NK-92 treated with Interleukin-12 subunit alpha and Interleukin-12 subunit beta, amount 100 ng/mL, for 24 hours (cell line): ENCODE measurements at regions not wholly inside any gene's neighbourhood (a gene's known extent, or its start where the extent isn't known, plus 50 kb on each side); places are given as distances from the start of the nearest gene placed in this dataset.
"Not testable (repeated sequence)": the region's sequence is repeated elsewhere in the genome, so short reads cannot be mapped to it uniquely, and the experiment has no call there.

Experiments
- DNase-seq: peaks from one replicate; lab custom pipeline; 2025; lab: John Stamatoyannopoulos, UW

DNA sequence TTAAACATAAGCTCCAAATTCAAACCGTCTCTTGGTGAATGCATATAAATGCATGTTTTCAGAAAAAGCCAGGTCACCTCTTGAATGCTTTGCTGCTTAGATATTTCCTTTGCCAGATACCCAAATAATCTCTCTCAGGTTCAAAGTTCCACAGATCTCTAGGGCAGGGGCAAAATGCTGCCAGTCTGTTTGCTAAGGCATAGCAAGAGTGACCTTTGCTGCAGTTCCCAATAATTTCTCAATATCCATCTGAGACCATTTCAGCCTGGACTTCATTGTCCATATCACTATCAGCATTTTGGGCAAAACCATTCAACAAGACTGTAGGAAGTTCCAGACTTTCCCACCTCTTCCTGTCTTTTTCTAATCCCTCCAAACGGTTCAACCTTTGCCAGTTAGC lies 1006.2 kb upstream of the KCND2 start:
- not testable (repeated sequence) for DNase-seq

DNA sequence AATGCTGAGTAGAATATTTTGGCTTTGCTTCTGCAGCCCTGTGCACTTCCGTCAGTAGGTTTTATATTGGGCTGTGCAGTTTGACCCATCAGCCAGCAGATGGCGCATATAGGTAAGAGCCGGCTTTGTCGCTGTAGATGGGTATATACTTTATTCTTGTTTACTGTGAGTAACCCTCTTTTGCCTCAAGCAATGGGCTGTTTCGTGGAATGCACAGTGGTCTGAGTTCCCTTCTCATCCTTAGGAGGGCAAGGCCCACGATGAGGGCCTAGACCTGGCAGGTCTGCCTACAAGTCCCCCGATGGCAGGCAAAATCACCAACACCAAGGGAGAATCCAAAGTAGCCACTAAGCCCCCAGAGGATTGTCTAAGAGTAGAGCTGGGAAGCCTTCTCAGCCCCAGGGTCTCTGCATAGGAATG lies 1002.9 kb upstream of the KCND2 start:
- DNase-seq, result peak; percentile 37

DNA sequence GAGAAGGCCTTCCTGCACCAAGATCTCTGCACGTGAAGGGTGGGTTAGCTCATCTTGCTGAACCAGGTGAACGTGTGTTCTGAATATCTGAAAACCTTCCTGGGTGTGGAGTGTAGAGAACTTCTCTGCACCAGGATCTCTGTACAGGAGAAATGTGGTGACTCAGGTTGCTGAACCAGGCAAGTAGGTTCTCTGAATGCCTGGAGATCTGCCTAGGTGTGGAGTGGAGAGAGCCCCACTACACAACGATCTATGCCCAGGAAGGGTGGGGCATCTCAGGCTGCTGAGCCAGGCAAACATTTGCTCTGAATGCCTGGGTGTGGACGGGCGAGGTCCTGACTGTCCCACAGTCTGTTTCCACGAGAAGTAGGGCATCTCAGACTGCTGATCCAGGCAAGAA lies 1002.3 kb upstream of the KCND2 start:
- DNase-seq, result no peak

DNA sequence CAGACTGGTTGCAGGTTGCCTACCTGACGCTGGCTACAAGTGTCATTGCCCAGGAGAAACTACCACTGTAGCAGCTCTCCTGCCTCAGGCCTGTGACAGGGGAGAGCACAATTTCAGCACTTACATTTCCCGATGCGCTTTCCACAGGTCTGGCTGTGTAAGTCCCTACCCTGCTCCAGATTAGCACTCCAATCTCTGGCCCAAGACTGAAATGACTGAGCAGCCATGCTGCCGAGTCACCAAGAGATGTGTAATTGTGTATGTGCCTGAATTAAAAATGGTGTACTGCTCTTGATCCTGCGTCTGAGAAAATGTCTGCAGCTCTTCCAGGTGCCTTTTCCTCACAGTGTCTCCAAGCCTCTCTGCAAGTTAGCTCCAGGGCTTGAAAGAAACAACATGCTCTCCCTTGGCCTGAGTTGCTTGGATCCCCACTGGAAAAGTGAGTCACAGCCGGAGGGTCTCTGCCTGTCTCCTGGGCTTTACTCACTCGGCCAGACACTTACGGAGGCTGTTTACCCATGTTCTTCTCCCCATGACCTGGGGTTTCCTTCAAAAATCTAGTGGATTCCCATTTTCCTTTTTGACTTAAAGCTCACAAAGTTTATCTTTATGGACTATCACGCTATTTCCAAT lies 1001.7 kb upstream of the KCND2 start:
- DNase-seq, result no peak

DNA sequence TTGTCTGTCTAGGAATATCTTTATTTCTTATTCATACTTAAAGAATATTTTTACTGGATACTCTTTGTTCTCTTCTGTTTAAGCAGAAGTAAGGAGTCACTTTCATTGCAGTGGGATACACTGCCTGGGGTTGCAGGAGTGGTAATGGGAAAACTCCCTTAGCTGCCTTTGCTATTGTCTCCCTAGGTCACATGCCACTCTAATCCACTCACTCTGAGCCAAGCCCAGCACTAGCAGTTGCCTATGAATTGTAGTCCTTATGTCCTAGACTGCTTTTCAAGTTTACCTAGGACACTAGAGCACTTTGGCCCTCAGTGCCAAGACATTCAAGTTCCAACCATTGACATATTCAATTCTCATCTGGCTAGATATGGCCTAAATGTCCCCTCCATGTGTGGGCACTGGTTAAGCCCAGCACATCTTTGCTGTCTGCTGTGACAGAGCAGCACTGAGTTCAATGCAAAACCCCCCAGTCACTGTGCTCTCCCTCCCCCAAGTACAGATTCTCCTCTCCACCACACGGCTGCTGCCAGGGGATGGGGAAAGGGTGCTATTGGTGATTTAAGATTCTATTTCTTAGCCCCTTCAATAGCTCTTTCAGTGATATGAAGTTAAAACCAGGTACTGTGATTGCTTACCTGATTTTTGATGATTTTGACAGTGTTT lies 991.7 kb upstream of the KCND2 start:
- no peak for DNase-seq

DNA sequence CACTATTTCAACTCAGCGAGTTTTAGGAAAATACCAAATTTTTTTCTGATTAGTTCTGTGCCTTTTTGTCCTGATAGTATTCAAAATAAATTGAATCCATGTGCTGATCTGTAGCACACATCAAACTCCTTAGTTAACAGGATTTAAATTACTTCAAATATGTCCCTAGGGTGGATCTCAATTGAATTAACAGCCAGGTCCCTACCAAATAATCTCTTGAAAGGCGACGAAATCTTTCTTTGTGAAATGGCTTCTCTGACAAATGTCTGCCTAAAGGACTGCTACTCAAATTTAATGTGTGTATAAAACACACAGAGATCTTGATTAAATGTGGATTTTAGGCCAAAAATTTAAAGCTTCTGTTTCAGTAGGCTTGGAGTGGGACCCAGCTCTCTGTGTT lies 989.6 kb upstream of the KCND2 start:
- no peak for DNase-seq

DNA sequence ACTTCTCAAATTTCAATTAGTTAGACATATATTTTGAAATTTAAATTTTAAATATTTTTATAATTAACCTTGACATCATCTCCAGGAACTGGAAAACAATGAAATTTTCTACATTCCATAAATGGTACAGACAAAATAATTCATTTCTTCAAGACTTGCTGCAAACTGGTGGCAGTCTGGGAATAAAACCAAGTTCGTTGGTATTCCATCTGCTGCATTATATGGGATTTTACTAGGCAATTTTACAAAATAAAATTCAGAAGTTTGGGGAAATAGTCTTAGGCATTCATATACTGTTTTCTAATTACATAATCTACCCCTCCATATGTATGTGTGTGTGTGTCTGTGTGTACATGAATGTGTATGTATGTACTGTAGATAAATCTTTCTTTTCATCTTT lies 984.6 kb upstream of the KCND2 start:
- DNase-seq, result no peak

DNA sequence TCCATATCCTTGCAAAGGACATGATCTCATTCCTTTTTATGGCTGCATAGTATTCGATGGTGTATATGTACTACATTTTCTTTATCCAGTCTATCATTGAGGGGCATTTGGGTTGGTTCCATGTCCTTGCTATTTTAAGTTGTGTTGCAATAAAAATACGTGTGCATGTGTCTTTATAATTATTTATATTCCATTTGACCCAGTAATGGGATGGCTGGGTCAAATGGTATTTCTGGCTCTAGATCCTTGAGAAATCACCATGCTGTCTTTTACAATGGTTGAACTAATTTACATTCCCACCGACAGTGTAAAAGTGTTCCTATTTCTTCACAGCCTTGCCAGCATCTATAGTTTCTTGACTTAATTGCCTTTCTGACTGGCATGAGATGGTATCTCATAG lies 972.6 kb upstream of the KCND2 start:
- DNase-seq, result not testable (repeated sequence)

DNA sequence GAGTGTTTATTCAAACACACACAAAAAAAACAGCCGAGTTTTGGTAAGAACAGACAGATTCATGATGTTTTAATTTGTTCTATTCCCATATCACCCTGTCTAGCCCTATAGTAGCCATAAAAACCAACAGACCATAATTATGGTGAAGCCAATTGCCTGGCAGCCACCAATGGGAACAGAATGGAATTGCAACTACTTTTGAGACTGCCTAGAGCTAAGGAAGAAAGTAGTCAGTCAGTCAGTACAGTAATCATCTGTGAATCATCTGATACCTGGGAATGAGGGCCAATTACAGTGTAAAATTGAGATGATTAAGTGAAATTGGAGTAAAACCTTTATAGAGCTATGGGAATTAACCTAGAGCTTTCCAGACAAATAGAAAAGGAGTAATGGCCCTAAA lies 952.7 kb upstream of the KCND2 start:
- DNase-seq, result no peak

DNA sequence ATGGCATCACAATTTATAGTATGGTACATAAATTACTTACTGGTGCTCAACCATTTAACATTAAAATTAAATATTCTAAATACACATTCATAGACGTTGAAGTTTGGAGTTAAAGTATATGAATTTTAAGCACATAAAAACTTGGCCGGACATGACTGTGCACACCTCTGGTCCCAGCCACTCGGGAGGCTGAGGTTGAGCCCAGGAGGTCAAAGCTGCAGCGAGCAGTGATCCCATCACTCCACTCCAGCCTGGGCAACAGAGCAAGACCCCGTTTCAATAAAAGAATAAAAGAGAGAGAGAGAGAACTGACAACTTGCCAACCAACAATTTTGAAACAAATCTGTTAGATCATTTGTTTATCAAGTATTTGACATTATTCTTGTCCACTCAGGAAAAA lies 943.3 kb upstream of the KCND2 start:
- DNase-seq, result no peak

DNA sequence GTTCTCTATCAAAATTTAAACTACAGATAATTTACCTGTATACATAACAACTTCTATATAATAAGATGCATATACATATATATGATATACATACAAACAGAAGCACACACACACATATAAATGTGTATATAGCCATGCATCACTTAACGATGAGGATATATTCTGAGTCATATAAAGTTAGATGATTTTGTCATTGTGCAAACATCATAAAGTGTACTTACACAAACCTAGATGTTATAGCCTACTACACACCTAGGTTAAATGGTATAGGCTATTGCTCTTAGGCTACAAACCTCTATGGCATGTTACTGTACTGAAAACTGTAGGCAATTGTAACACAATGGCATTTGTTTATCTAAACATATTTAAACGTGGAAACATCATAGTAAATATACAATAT lies 937.6 kb upstream of the KCND2 start:
- no peak for DNase-seq

DNA sequence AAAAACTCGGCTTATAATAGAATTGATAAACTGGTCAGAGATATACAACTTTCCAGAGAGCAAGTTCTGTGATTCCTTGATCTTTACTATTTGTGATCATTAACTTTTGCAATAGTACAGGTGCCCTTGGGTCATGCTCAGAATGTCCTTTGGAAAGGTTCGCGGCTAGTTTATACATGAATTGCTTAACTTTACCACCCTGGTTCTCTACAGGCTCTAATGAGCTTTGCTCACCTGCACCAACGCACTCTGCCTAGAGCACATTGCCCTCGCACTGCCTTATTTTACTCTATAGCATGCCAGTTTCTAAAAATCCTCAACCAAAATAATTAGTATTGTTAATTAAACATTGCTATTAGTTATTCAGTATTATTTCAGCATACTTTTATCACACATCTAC lies 931.2 kb upstream of the KCND2 start:
- no peak for DNase-seq

DNA sequence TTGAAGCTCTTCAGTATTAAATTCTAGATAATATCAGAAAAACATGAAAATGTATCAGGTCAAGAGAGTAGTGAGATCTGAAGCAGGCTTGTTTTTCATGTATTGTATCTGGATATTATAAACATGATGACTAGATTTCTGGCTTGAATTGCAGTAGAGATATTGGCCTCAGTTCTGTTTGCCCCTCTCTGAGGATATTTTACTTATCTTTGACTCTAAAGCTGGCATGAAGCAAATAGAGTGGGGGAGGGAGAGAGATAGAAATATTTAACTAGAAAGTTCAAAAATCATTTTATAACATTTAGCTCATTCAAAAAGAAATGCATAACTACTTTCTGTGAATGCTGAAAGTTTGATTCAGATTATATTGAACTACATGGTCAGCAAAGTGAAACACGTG lies 929.7 kb upstream of the KCND2 start:
- DNase-seq, result no peak

DNA sequence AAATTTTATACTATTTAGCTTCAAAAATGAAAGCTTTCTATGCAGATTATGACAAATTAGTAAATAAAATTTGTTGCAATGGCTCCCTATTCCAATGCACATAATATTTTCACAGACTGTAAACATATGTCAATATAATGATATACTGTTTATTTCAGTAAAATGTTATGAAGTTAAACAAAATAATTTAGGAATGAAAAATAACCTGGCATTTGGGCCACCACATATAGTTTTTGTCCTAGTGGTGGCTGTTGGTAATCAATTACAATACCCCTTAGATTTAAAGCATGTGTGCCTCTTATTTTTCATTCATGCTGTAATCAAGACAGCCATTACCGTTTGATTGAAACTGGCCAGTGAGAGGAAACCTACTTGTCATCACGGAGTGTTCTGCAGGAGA lies 928.5 kb upstream of the KCND2 start:
- DNase-seq, result no peak

DNA sequence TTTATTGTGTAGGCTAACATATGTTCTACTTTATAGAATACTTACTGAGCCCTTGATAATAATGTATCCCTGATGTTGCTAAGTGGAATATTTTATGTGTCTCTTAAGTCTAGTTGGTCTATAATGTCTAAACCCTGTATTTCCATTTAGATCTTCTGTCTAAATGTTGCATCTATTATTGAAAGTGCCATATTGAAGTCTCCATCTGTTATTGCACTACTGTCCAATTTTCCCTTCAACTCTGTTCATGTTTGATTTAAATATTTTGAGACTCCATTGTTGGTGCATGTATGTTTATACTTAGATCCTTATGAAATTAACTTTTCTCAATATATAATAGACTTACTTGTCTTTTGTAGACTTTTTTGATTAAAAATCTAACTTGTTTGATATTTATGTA lies 924.5 kb upstream of the KCND2 start:
- DNase-seq, result no peak

DNA sequence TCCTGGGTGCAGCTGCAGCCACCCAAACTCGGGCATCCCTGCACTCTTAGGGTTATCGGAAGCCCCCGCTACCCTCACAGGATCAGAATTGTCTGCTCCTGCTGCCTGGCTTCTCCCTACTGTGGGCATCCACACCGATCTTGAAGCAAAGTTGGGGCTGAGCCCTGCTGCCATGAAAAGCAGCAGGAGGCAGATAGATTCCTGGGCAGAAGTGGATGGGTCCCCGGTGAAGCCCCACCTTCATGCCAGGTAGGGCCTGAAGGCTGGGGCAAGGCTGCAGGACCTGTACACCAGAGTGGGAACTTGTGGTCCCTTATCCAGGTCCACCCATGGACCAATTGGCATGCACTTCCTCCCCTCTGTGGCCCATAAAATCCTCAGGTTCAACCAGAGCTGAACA lies 922.6 kb upstream of the KCND2 start:
- DNase-seq, result no peak

DNA sequence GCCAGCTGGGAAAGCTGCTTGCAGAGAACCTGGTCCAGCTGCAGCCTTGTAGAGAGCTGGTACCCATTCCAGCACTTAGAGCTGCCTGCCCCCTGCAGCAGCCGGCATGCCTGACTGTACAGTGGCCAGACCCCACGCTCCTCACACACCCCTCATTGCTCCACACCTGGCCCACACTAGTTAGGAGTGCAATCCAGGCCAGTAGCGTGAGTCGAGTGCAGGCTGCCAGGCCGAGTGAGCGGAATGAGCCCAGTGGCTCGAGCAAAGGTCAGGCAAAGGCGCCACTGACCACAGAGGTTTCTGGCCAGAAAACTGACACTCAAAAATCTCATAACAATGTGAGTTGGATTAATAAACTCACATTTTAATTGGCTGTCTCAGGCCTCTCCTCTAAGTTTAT lies 921.7 kb upstream of the KCND2 start:
- DNase-seq, result no peak

DNA sequence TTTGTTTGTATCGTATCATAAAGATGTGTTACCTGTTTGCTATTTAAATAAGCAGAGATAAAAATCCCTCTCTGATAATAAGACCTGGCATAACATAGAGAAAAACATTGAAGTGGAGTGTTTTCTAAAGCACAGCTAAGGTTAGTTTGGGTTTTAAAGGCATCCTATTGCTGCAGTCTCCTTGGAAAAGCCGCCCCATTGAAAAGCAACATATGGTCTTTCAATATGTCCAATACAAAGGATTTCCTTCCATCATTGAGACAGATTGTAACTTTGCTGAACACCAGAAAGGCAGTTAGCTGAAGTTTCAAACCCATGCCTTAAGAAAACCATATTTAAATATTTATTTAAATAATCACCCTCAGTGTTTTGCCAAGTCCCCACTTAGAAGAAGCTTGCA lies 898.5 kb upstream of the KCND2 start:
- DNase-seq, result no peak

DNA sequence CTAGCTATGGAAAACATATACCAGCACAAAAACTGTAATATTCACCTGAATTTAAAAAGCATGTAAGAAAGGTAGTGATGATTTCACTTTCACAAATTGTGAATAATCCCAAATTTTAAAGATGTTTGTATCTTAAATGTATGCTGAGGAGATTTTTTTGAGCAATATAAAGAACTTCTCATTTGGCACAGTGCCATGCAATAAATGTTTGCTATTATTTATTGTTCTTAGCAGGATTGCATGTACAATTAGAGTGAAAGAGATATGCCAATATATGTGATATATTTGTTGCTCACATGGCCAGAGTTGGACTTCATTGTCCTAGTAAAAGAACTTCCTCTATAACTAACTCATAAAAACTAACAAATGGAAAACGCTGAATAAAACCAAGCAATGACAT lies 895.1 kb upstream of the KCND2 start:
- DNase-seq, result no peak

DNA sequence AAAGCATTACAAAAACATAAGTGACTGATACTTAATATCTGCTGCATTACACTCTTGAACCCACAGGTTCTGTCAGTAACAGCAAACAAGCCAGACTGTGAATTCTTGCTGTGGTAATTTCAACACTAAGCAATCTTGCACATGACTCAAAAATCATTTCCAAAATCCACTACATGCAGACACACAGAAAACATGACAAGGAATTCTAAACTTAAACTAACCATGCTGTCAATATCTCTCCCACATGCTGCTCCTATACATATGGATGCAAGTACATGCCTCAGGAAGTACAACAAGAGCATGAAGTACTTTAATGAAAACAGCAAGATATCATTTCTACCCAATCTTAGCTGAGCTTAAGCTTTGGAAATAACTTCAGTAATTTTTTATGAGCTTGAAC lies 890.2 kb upstream of the KCND2 start:
- DNase-seq, result no peak

DNA sequence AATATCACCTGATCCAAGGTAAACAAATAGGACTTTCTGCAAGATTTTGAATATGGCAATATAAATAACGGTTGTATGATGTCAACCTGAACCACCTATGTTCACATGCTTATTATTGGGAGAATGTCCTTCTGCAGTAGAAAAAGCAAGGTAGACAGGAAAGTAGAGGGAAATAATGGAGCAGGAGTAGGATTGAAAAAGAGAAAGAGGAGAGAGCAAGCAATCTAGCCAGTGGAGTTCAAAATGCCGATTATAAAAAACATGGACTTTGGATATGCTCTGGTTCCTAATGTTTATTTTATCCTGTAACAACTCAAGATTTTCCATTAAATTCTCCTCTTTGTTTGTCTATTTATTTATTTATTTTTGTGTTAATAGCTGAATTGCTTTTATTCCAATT lies 878.0 kb upstream of the KCND2 start:
- no peak for DNase-seq

DNA sequence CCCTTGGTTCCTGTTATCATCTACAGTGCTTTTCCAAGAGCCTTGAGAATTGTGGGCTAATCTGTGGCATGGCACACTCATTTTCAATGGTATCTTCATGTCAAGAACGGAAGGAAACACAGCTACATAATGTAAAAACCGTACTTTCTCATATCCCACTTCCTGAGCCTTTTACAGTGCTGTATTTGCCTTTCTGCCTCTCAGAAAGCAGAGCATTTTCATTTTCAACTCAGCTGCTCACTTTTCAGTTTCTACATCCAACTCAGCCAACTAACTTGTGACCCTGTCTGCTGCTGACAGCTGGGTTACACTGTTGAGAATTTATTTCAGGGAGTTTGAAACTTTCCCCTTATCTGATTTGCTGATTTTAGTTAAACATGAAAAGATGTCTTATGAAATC lies 875.8 kb upstream of the KCND2 start:
- DNase-seq, result no peak

DNA sequence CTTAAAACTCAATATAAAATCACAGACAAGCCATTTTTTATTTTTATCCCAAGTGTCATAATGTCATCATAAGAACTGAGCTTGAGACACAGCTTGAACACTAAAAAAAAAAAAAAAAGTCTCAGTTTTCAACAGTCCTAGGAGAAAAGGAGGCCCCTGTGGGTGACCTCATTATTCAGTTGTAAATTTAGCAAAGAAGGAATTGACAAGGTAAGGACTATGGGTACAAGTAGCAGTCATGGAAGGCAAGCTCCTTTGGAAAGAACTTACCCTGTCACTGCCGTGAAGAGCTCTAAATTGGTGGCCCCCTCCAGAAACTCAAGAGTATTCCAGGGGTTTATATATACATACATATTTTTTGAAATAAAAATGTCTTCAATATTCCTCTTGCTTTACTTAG lies 864.4 kb upstream of the KCND2 start:
- DNase-seq, result no peak

DNA sequence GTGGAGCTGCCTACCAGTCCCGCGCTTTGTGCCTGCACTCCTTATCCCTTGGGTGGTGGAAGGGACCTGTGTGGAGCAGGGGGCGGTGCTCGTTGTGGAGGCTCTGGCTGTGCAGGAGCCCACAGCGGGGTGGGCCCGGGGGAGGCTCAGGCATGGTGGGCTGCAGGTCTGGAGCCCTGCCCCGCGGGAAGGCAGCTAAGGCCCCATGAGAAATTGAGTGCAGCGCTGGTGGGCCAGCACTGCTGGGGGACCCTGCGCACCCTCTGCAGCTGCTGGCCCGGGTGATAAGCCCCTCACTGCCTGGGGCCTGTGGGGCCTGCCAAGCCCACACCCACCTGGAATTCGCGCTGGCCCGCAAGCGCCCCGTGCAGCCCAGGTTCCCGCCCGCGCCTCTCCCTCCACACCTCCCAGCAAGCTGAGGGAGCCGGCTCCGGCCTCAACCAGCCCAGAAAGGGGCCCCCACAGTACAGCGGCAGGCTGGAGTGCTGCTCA lies 859.6 kb upstream of the KCND2 start:
- DNase-seq, result no peak
